ENCODE measurements at regions not wholly inside any gene's neighbourhood (a gene's known extent, or its start where the extent isn't known, plus 50 kb on each side); places are given as distances from the start of the nearest gene placed in this dataset.

- CTCF ChIA-PET = interaction anchor here (1.0 kb wide), 1 partner anchor 8 kb away, joined by 3 read pairs; no protein-coding TSS in a partner anchor
- no peak overlapping the region for H3K27ac ChIP-seq
- TF ChIP-seq, protein P1, sequence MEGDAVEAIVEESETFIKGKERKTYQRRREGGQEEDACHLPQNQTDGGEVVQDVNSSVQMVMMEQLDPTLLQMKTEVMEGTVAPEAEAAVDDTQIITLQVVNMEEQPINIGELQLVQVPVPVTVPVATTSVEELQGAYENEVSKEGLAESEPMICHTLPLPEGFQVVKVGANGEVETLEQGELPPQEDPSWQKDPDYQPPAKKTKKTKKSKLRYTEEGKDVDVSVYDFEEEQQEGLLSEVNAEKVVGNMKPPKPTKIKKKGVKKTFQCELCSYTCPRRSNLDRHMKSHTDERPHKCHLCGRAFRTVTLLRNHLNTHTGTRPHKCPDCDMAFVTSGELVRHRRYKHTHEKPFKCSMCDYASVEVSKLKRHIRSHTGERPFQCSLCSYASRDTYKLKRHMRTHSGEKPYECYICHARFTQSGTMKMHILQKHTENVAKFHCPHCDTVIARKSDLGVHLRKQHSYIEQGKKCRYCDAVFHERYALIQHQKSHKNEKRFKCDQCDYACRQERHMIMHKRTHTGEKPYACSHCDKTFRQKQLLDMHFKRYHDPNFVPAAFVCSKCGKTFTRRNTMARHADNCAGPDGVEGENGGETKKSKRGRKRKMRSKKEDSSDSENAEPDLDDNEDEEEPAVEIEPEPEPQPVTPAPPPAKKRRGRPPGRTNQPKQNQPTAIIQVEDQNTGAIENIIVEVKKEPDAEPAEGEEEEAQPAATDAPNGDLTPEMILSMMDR (conservative IDR thresholded peaks at IDR 0.05; ENCODE audit: low read depth) = no peak
- DNase-seq (ENCODE audit: low spot score) = no peak
- POLR2A ChIA-PET (ENCODE audit: low non-redundant PET) = no interaction called here
Observed at GRCh38 chr13:39110518-39111097, 72.4 kb downstream of the NHLRC3 start.

DNA sequence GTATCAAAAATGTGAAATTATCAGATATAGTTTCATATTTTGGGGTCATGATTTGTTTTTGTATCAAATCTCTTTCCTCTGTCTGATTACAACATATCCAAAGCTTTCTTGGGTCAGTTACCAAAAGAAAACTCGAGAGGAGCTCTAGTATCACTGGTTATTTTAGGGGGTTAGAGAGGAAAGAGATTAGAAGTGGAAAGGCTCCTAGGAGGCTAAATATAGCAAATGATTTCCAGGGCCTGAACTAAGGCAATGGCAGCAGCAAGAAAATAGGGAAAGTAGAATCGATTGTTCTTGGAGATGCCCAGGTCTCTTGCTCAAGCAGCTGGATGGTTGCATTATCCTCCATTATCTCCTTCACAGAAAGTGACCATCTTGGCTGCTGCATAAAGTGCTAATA, 72.9 kb downstream of the NHLRC3 start:
- ChIA-PET CTCF (interaction anchor here (1.0 kb wide), 1 partner anchor 9 kb away, joined by 3 read pairs; no protein-coding TSS in a partner anchor), POLR2A (ENCODE audit: low non-redundant PET) (no interaction called here)
- no peak for DNase-seq (ENCODE audit: low spot score)
- TF ChIP-seq, protein P1 (conservative IDR thresholded peaks at IDR 0.05; ENCODE audit: low read depth) = no peak
- H3K27ac ChIP-seq = no peak overlapping the region

GRCh38 chr13:39119422-39119821, 81.2 kb downstream of the NHLRC3 start:
- TF ChIP-seq, protein P1 (conservative IDR thresholded peaks at IDR 0.05; ENCODE audit: low read depth) = no peak
- H3K27ac ChIP-seq = no peak overlapping the region
- no peak for DNase-seq (ENCODE audit: low spot score)
- ChIA-PET POLR2A (ENCODE audit: low non-redundant PET) (no interaction called here), CTCF (no interaction called here)

GRCh38 chr13:39123578-39123977, 85.3 kb downstream of the NHLRC3 start:
- no peak for DNase-seq (ENCODE audit: low spot score)
- ChIA-PET CTCF (no interaction called here), POLR2A (ENCODE audit: low non-redundant PET) (no interaction called here)
- TF ChIP-seq, protein P1 (conservative IDR thresholded peaks at IDR 0.05; ENCODE audit: low read depth) = no peak
- H3K27ac ChIP-seq = no peak overlapping the region

GRCh38 chr13:39129213-39129612, 91.0 kb downstream of the NHLRC3 start:
- TF ChIP-seq, protein P1 (conservative IDR thresholded peaks at IDR 0.05; ENCODE audit: low read depth) = no peak
- H3K27ac ChIP-seq = no peak overlapping the region
- DNase-seq (ENCODE audit: low spot score) = no peak
- ChIA-PET POLR2A (ENCODE audit: low non-redundant PET) (no interaction called here), CTCF (no interaction called here)

- H3K27ac ChIP-seq = no peak overlapping the region
- no peak for DNase-seq (ENCODE audit: low spot score)
- ChIA-PET POLR2A (ENCODE audit: low non-redundant PET) (no interaction called here), CTCF (no interaction called here)
- TF ChIP-seq, protein P1 (conservative IDR thresholded peaks at IDR 0.05; ENCODE audit: low read depth) = no peak
Observed at GRCh38 chr13:39130301-39130700, 92.0 kb downstream of the NHLRC3 start.
